Activated naive CD4-positive, alpha-beta T cell treated with Interleukin-2 at 50 U/mL for 16 hours (primary cell): ENCODE measurements at regions not wholly inside any gene's neighbourhood (a gene's known extent, or its start where the extent isn't known, plus 50 kb on each side); places are given as distances from the start of the nearest gene placed in this dataset.

Source experiments
- DNase-seq: peaks from one replicate; pipeline ENCODE4 v3.0.0-alpha.2; 2020

GRCh38 chr13:107851670-107852069 lies 363.7 kb downstream of the LIG4 start:
- DNase-seq, result no peak

GRCh38 chr13:107847406-107847805 lies 367.9 kb downstream of the LIG4 start:
- DNase-seq, result no peak

- no peak for DNase-seq
These were observed 368.7 kb downstream of the LIG4 start for GRCh38 chr13:107846642-107847041.

GRCh38 chr13:107845911-107846310 lies 369.4 kb downstream of the LIG4 start:
- no peak for DNase-seq

- no peak for DNase-seq
These were observed 371.7 kb downstream of the LIG4 start for GRCh38 chr13:107843681-107844080.

GRCh38 chr13:107843281-107843680 lies 372.1 kb downstream of the LIG4 start:
- DNase-seq, result no peak

GRCh38 chr13:107842562-107843180 lies 372.7 kb downstream of the LIG4 start:
- DNase-seq, result no peak

- no peak for DNase-seq
These were observed 376.7 kb downstream of the LIG4 start for GRCh38 chr13:107838588-107839161.

GRCh38 chr13:107836685-107837084 lies 378.7 kb downstream of the LIG4 start:
- no peak for DNase-seq

- no peak for DNase-seq
These were observed 379.9 kb downstream of the LIG4 start for GRCh38 chr13:107835339-107836018.

GRCh38 chr13:107834717-107835116 lies 380.6 kb downstream of the LIG4 start:
- DNase-seq, result no peak

GRCh38 chr13:107834281-107834680 lies 381.1 kb downstream of the LIG4 start:
- no peak for DNase-seq

GRCh38 chr13:107832500-107833100 lies 382.7 kb downstream of the LIG4 start:
- DNase-seq, result no peak

- DNase-seq, result no peak
These were observed 384.5 kb downstream of the LIG4 start for GRCh38 chr13:107830804-107831203.

GRCh38 chr13:107827840-107828549 lies 387.3 kb downstream of the LIG4 start:
- DNase-seq, result no peak

- no peak for DNase-seq
These were observed 390.7 kb downstream of the LIG4 start for GRCh38 chr13:107824635-107825034.

GRCh38 chr13:107822006-107822405 lies 393.3 kb downstream of the LIG4 start:
- no peak for DNase-seq

- no peak for DNase-seq
These were observed 393.8 kb downstream of the LIG4 start for GRCh38 chr13:107821492-107821891.

GRCh38 chr13:107819071-107819470 lies 396.3 kb downstream of the LIG4 start:
- DNase-seq, result no peak

- DNase-seq, result no peak
These were observed 397.6 kb downstream of the LIG4 start for GRCh38 chr13:107817647-107818287.

- DNase-seq, result no peak
These were observed 403.3 kb downstream of the LIG4 start for GRCh38 chr13:107812014-107812412.

- no peak for DNase-seq
These were observed 403.9 kb downstream of the LIG4 start for GRCh38 chr13:107811233-107812013.
